Loucy (cell line): ENCODE measurements at regions not wholly inside any gene's neighbourhood (a gene's known extent, or its start where the extent isn't known, plus 50 kb on each side); places are given as distances from the start of the nearest gene placed in this dataset.

Experiments used
- H2AFZ ChIP-seq: fragments of 200-600 bp; sonication (generic); 2 replicates; pipeline ENCODE4 v1.6.0; 2016; ENCODE audit warnings: antibody characterized with exemption, mild to moderate bottlenecking, low read length, moderate library complexity
- H3F3A ChIP-seq: fragments of 200-600 bp; 2 replicates; pipeline ENCODE4 v1.6.0; 2016; ENCODE audit warnings: antibody characterized with exemption, low read depth, mild to moderate bottlenecking
- H3K27me3 ChIP-seq: fragments of 200-600 bp; sonication (generic); 2 replicates; pipeline ENCODE4 v1.6.1; 2014; ENCODE audit warnings: low read length, mild to moderate bottlenecking; ENCODE audit not compliant: insufficient read depth, poor library complexity, severe bottlenecking
- H3K36me3 ChIP-seq: fragments of 200-600 bp; sonication (generic); 2 replicates; pipeline ENCODE4 v1.6.1; 2016; ENCODE audit warnings: low read length; ENCODE audit not compliant: insufficient read depth
- H3K4me1 ChIP-seq: fragments of 200-600 bp; sonication (generic); 2 replicates; pipeline ENCODE4 v1.5.1; 2014; ENCODE audit warnings: low read length, mild to moderate bottlenecking; ENCODE audit not compliant: insufficient read depth, poor library complexity, severe bottlenecking
- H3K4me2 ChIP-seq: fragments of 200-600 bp; sonication (generic); 2 replicates; pipeline ENCODE4 v1.6.0; 2014; ENCODE audit warnings: antibody characterized with exemption, low read length, low read depth, mild to moderate bottlenecking; ENCODE audit not compliant: poor library complexity, severe bottlenecking
- H3K4me3 ChIP-seq: fragments of 200-600 bp; sonication (generic); 2 replicates; pipeline ENCODE4 v1.5.1; 2014; ENCODE audit warnings: low read length, mild to moderate bottlenecking, mixed read lengths; ENCODE audit not compliant: poor library complexity, severe bottlenecking
- H3K79me2 ChIP-seq: fragments of 200-600 bp; sonication (generic); 2 replicates; pipeline ENCODE4 v1.6.1; 2014; ENCODE audit warnings: low read length; ENCODE audit not compliant: insufficient read depth
- H3K9ac ChIP-seq: fragments of 200-600 bp; sonication (generic); 2 replicates; pipeline ENCODE4 v1.6.0; 2014; ENCODE audit warnings: mild to moderate bottlenecking, low read depth, low read length, moderate library complexity; ENCODE audit not compliant: poor library complexity, severe bottlenecking
- H3K9me2 ChIP-seq: fragments of 200-600 bp; sonication (generic); replicated peaks from 2 replicates; pipeline ENCODE4 v1.6.1; 2016; ENCODE audit warnings: low read depth, low read length, mixed read lengths
- H3K9me3 ChIP-seq: fragments of 200-600 bp; sonication (generic); 2 replicates; pipeline ENCODE4 v1.6.1; 2014; ENCODE audit warnings: mild to moderate bottlenecking, antibody characterized with exemption, low read length, low read depth; ENCODE audit not compliant: insufficient read depth
- H4K20me1 ChIP-seq: fragments of 200-600 bp; sonication (generic); 2 replicates; pipeline ENCODE4 v1.6.0; 2014; ENCODE audit warnings: antibody characterized with exemption, low read length, mild to moderate bottlenecking; ENCODE audit not compliant: insufficient read depth, poor library complexity, severe bottlenecking
- CTCF ChIP-seq: fragments of 200-600 bp; sonication (generic); conservative IDR thresholded peaks from 2 replicates; pipeline ENCODE4 v1.5.1; 2014; ENCODE audit warnings: mild to moderate bottlenecking, antibody characterized with exemption, low read length
- EZH2phosphoT487 ChIP-seq: fragments of 200-600 bp; IDR thresholded peaks from 2 replicates; pipeline ENCODE4 v1.6.1; 2018; ENCODE audit warnings: antibody characterized with exemption, mild to moderate bottlenecking, moderate library complexity, borderline replicate concordance

GRCh38 chr2:226552571-226553285 is 246.9 kb downstream of the IRS1 start:
- TF ChIP-seq CTCF, result no peak
- TF ChIP-seq EZH2phosphoT487, result no peak
- H3F3A ChIP-seq, result no peaks in the 10 kb centered on the region
- H3K4me1 ChIP-seq, result no peaks in the 10 kb centered on the region
- no peaks in the 10 kb centered on the region for H3K9me2 ChIP-seq
- no peak overlapping the region for H3K9ac ChIP-seq
- H3K79me2 ChIP-seq, result no peaks in the 10 kb centered on the region
- no peaks in the 10 kb centered on the region for H4K20me1 ChIP-seq
- H3K9me3 ChIP-seq, result no peaks in the 10 kb centered on the region
- no peaks in the 10 kb centered on the region for H3K27me3 ChIP-seq
- H3K4me3 ChIP-seq, result no peak overlapping the region
- no peaks in the 10 kb centered on the region for H3K36me3 ChIP-seq
- H3K4me2 ChIP-seq, result no peak overlapping the region
- H2AFZ ChIP-seq, result no peak overlapping the region

GRCh38 chr2:226551522-226552250 is 247.9 kb downstream of the IRS1 start:
- H3K79me2 ChIP-seq, result no peaks in the 10 kb centered on the region
- no peak for TF ChIP-seq CTCF
- TF ChIP-seq EZH2phosphoT487, result no peak
- H3K9me2 ChIP-seq, result no peaks in the 10 kb centered on the region
- no peaks in the 10 kb centered on the region for H3K36me3 ChIP-seq
- H3K9me3 ChIP-seq, result no peaks in the 10 kb centered on the region
- no peaks in the 10 kb centered on the region for H3K27me3 ChIP-seq
- no peak overlapping the region for H2AFZ ChIP-seq
- H3K9ac ChIP-seq, result no peak overlapping the region
- no peak overlapping the region for H3K4me3 ChIP-seq
- no peaks in the 10 kb centered on the region for H3K4me1 ChIP-seq
- no peaks in the 10 kb centered on the region for H4K20me1 ChIP-seq
- H3K4me2 ChIP-seq, result no peak overlapping the region
- no peaks in the 10 kb centered on the region for H3F3A ChIP-seq

- no peak overlapping the region for H2AFZ ChIP-seq
- H3K79me2 ChIP-seq, result no peaks in the 10 kb centered on the region
- no peaks in the 10 kb centered on the region for H3K4me1 ChIP-seq
- no peak overlapping the region for H3K4me3 ChIP-seq
- no peaks in the 10 kb centered on the region for H4K20me1 ChIP-seq
- H3K9me2 ChIP-seq, result no peaks in the 10 kb centered on the region
- H3K36me3 ChIP-seq, result no peaks in the 10 kb centered on the region
- H3K4me2 ChIP-seq, result no peak overlapping the region
- no peak overlapping the region for H3K9ac ChIP-seq
- no peak for TF ChIP-seq CTCF
- no peaks in the 10 kb centered on the region for H3F3A ChIP-seq
- no peaks in the 10 kb centered on the region for H3K27me3 ChIP-seq
- no peaks in the 10 kb centered on the region for H3K9me3 ChIP-seq
Observed at GRCh38 chr2:226550801-226551200, 248.8 kb downstream of the IRS1 start.
